GM12891 (cell line): ENCODE measurements at regions not wholly inside any gene's neighbourhood (a gene's known extent, or its start where the extent isn't known, plus 50 kb on each side); places are given as distances from the start of the nearest gene placed in this dataset.

Experiments
- POLR2A ChIP-seq: IDR thresholded peaks from 2 replicates; pipeline ENCODE4 v1.6.1; 2011; ENCODE audit warnings: low read depth, low read length, control low read depth
- POLR2AphosphoS5 ChIP-seq: IDR thresholded peaks from 2 replicates; pipeline ENCODE4 v1.6.1; 2011; ENCODE audit warnings: low read depth, low read length, control low read depth
- POU2F2 ChIP-seq: IDR thresholded peaks from 2 replicates; pipeline ENCODE4 v1.6.1; 2011; ENCODE audit warnings: low read depth, mild to moderate bottlenecking, control low read depth, low read length, moderate library complexity
- SPI1 ChIP-seq: IDR thresholded peaks from 2 replicates; pipeline ENCODE4 v1.6.1; 2011; ENCODE audit warnings: low read depth, low read length, control low read depth
- TAF1 ChIP-seq: IDR thresholded peaks from 2 replicates; pipeline ENCODE4 v1.6.1; 2011; ENCODE audit warnings: low read depth, low read length, control low read depth

DNA sequence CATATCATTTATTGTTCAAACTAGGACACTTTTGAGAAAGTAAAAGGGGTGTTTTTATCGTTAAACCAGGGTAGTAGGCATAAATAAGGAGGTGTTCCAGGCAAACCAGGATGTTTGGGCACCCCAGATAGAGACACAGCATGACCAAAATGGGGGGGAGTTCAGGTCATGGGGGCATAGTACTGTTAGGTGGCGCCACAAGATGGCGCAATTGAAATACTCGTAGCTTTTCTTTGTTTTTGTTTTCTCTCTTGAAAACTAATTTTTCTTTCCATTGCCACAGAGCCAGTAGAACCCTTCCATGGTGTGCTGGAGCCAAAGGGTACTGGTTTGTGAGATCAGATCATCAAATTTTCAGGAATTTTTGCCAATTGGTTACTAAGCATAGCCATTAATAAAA lies 283.4 kb downstream of the BCOR start:
- TF ChIP-seq POLR2AphosphoS5 (no peak), POLR2A (no peak), SPI1 (no peak), TAF1 (no peak), POU2F2 (no peak)
